ENCODE measurements at regions not wholly inside any gene's neighbourhood (a gene's known extent, or its start where the extent isn't known, plus 50 kb on each side); places are given as distances from the start of the nearest gene placed in this dataset.

- no peak for DNase-seq
Measured at GRCh38 chr20:59403962-59404314, 103.5 kb downstream of the EDN3 start.

- DNase-seq: no peak
Measured at GRCh38 chr20:59404749-59405148, 104.3 kb downstream of the EDN3 start.

- peak; percentile 21 for DNase-seq
Measured at GRCh38 chr20:59405226-59406200, 105.1 kb downstream of the EDN3 start.

GRCh38 chr20:59406446-59406845 lies 106.0 kb downstream of the EDN3 start:
- DNase-seq: no peak

GRCh38 chr20:59411170-59411569 lies 110.8 kb downstream of the EDN3 start:
- no peak for DNase-seq

GRCh38 chr20:59411589-59411988 lies 111.2 kb downstream of the EDN3 start:
- DNase-seq: no peak

GRCh38 chr20:59412181-59412580 lies 111.8 kb downstream of the EDN3 start:
- no peak for DNase-seq

- DNase-seq: no peak
Measured at GRCh38 chr20:59412875-59413284, 112.5 kb downstream of the EDN3 start.

- DNase-seq: no peak
Measured at GRCh38 chr20:59413326-59413865, 113.0 kb downstream of the EDN3 start.

GRCh38 chr20:59414936-59415623 lies 114.7 kb downstream of the EDN3 start:
- no peak for DNase-seq

- DNase-seq: no peak
Measured at GRCh38 chr20:59416916-59417315, 116.5 kb downstream of the EDN3 start.

- DNase-seq: no peak
Measured at GRCh38 chr20:59421089-59421488, 120.7 kb downstream of the EDN3 start.

GRCh38 chr20:59421920-59422637 lies 121.7 kb downstream of the EDN3 start:
- DNase-seq: no peak

- DNase-seq: no peak
Measured at GRCh38 chr20:59422872-59423544, 122.6 kb downstream of the EDN3 start.

GRCh38 chr20:59424976-59425375 lies 124.6 kb downstream of the EDN3 start:
- DNase-seq: no peak

- no peak for DNase-seq
Measured at GRCh38 chr20:59425572-59425971, 125.2 kb downstream of the EDN3 start.

GRCh38 chr20:59428006-59428405 lies 127.6 kb downstream of the EDN3 start:
- DNase-seq: no peak

- DNase-seq: no peak
Measured at GRCh38 chr20:59428441-59429205, 128.2 kb downstream of the EDN3 start.

GRCh38 chr20:59429396-59429795 lies 129.0 kb downstream of the EDN3 start:
- no peak for DNase-seq

- no peak for DNase-seq
Measured at GRCh38 chr20:59431014-59431413, 130.6 kb downstream of the EDN3 start.

GRCh38 chr20:59434960-59435359 lies 134.5 kb downstream of the EDN3 start:
- DNase-seq: peak; percentile 79

GRCh38 chr20:59435518-59435917 lies 135.1 kb downstream of the EDN3 start:
- peak; percentile 100 for DNase-seq
